Activated T-helper 9 cell treated with anti-CD3 and anti-CD28 coated beads, Interleukin-2, amount 50 U/mL, for 16 hours (primary cell): ENCODE measurements at regions not wholly inside any gene's neighbourhood (a gene's known extent, or its start where the extent isn't known, plus 50 kb on each side); places are given as distances from the start of the nearest gene placed in this dataset.

ENCODE experiments used
- DNase-seq: peaks from one replicate; pipeline ENCODE4 v3.0.0-alpha.2; 2020; ENCODE audit warnings: low read depth

- DNase-seq = no peak
Measured at GRCh38 chr13:76711550-76712182, 174.5 kb downstream of the KCTD12 start.

GRCh38 chr13:76709851-76710250 lies 176.4 kb downstream of the KCTD12 start:
- no peak for DNase-seq

- no peak for DNase-seq
Measured at GRCh38 chr13:76708138-76708688, 178.0 kb downstream of the KCTD12 start.

GRCh38 chr13:76707360-76707759 lies 178.8 kb downstream of the KCTD12 start:
- DNase-seq = no peak

GRCh38 chr13:76703621-76704288 lies 182.4 kb downstream of the KCTD12 start:
- no peak for DNase-seq

- DNase-seq = no peak
Measured at GRCh38 chr13:76703216-76703615, 183.0 kb downstream of the KCTD12 start.

- no peak for DNase-seq
Measured at GRCh38 chr13:76697288-76697687, 188.9 kb downstream of the KCTD12 start.

GRCh38 chr13:76696370-76696769 lies 189.8 kb downstream of the KCTD12 start:
- no peak for DNase-seq

GRCh38 chr13:76693086-76693485 lies 193.1 kb downstream of the KCTD12 start:
- no peak for DNase-seq

GRCh38 chr13:76692346-76692745 lies 193.9 kb downstream of the KCTD12 start:
- DNase-seq = no peak

GRCh38 chr13:76690611-76691010 lies 195.6 kb downstream of the KCTD12 start:
- no peak for DNase-seq

GRCh38 chr13:76687467-76687866 lies 198.7 kb downstream of the KCTD12 start:
- no peak for DNase-seq

- no peak for DNase-seq
Measured at GRCh38 chr13:76685938-76686337, 200.3 kb downstream of the KCTD12 start.

GRCh38 chr13:76684336-76684735 lies 201.9 kb downstream of the KCTD12 start:
- no peak for DNase-seq

GRCh38 chr13:76683854-76684253 lies 202.4 kb downstream of the KCTD12 start:
- DNase-seq = no peak

- no peak for DNase-seq
Measured at GRCh38 chr13:76683168-76683567, 203.0 kb downstream of the KCTD12 start.

GRCh38 chr13:76680112-76680511 lies 206.1 kb downstream of the KCTD12 start:
- DNase-seq = no peak

- DNase-seq = no peak
Measured at GRCh38 chr13:76677043-76677442, 209.2 kb downstream of the KCTD12 start.

- DNase-seq = no peak
Measured at GRCh38 chr13:76672420-76672819, 213.8 kb downstream of the KCTD12 start.

GRCh38 chr13:76668716-76669115 lies 217.5 kb downstream of the KCTD12 start:
- DNase-seq = no peak

GRCh38 chr13:76668141-76668540 lies 218.1 kb downstream of the KCTD12 start:
- no peak for DNase-seq

- no peak for DNase-seq
Measured at GRCh38 chr13:76667551-76667950, 218.7 kb downstream of the KCTD12 start.

- no peak for DNase-seq
Measured at GRCh38 chr13:76663592-76664335, 222.4 kb downstream of the KCTD12 start.
